WTC11 (cell line): ENCODE measurements at regions not wholly inside any gene's neighbourhood (a gene's known extent, or its start where the extent isn't known, plus 50 kb on each side); places are given as distances from the start of the nearest gene placed in this dataset.

Source experiments
- CTCF ChIP-seq: fragments of 200-600 bp; IDR thresholded peaks from 2 replicates; pipeline ENCODE4 v1.8.0; 2022; ENCODE audit warnings: antibody characterized with exemption
- OVOL2 ChIP-seq: fragments of 250-450 bp; sonication (Bioruptor Pico); IDR thresholded peaks from 2 replicates; pipeline ENCODE4 v1.9.0; 2021; ENCODE audit warnings: mild to moderate bottlenecking, borderline replicate concordance

GRCh38 chr4:85061974-85062373 is 95.5 kb upstream of the WDFY3 start:
- TF ChIP-seq OVOL2 (CRISPR knock-in tag): no peak
- no peak for TF ChIP-seq CTCF
